Gastroesophageal sphincter (tissue), 4 donors: ENCODE measurements at regions not wholly inside any gene's neighbourhood (a gene's known extent, or its start where the extent isn't known, plus 50 kb on each side); places are given as distances from the start of the nearest gene placed in this dataset.
A peak's percentile ranks its signal among the peaks of the same experiment; 100 is the strongest.

ENCODE experiments used
- ATAC-seq: fragments of 150-250 bp; one replicate; pipeline ENCODE4 v1.9.1; 2016; ENCODE audit warnings: mild to moderate bottlenecking, moderate library complexity
- H3K27ac ChIP-seq, 4 donors: fragments of 200-600 bp; sonication (generic) in 3 of 4; 1 replicate in 3 of 4; 2 replicates in 1 of 4; pipeline ENCODE4 v1.5.1; 2016 to 2019
- H3K27me3 ChIP-seq: fragments of 200-600 bp; sonication (generic); one replicate; pipeline ENCODE4 v1.5.1; 2019
- H3K36me3 ChIP-seq, 2 donors: fragments of 200-600 bp; sonication (generic); one replicate each; pipeline ENCODE4 v1.5.1; 2019; ENCODE audit warnings: control low read depth in 1 of 2
- H3K4me1 ChIP-seq, 3 donors: fragments of 200-600 bp; sonication (generic); 1 replicate in 2 of 3; 2 replicates in 1 of 3; pipeline ENCODE4 v1.5.1; 2016 to 2019; ENCODE audit warnings: control low read depth in 2 of 3
- H3K4me3 ChIP-seq, 2 donors: fragments of 200-600 bp; sonication (generic); one replicate each; pipeline ENCODE4 v1.5.1; 2019; ENCODE audit warnings: mild to moderate bottlenecking in 1 of 2, moderate library complexity in 1 of 2
- H3K9me3 ChIP-seq, 3 donors: fragments of 200-600 bp; sonication (generic); one replicate each; pipeline ENCODE4 v1.5.1; 2017 to 2019; ENCODE audit warnings: control low read depth in 2 of 3
- EP300 ChIP-seq: sonication (generic); formaldehyde crosslinking; IDR thresholded peaks from one replicate; pipeline ENCODE4 v1.6.1; 2017; ENCODE audit warnings: antibody characterized with exemption, mild to moderate bottlenecking
- POLR2A ChIP-seq, 2 donors: fragments of 450-650 bp; IDR thresholded peaks; one replicate each; pipeline ENCODE4 v1.6.1; 2017; ENCODE audit warnings: antibody characterized with exemption in 2 of 2, mild to moderate bottlenecking in 2 of 2, moderate library complexity in 1 of 2
- POLR2AphosphoS5 ChIP-seq: sonication (generic); formaldehyde crosslinking; IDR thresholded peaks from one replicate; pipeline ENCODE4 v1.6.1; 2017; ENCODE audit warnings: antibody characterized with exemption
- WGBS, 2 donors: methylation state at CpG; one replicate each; pipeline ENCODE4 v1.1.5; 2018; ENCODE audit warnings: low coverage in 1 of 2; 5-methylcytosine and 5-hydroxymethylcytosine counted together
- TF ChIP-seq, protein P1 (sequence below), 4 experiments: fragments of 200-600 bp in 2 of 4; fragments of 450-650 bp in 2 of 4; sonication (generic) in 1 of 4; IDR thresholded peaks; one replicate each; pipeline ENCODE4 v1.5.1; 2017 to 2019; ENCODE audit warnings: antibody characterized with exemption in 4 of 4, mild to moderate bottlenecking in 2 of 4, moderate library complexity in 2 of 4

- no peak for ATAC-seq
- Histone ChIP-seq H3K27me3 (no peaks in the 10 kb centered on the region), H3K27ac (peak overlapping the region in 1 of 4 donors; percentile 2), H3K4me1 (peaks cover 0 to 23% (median 4%) of the 10 kb centered on the region in 3 donors), H3K4me3 (no peak overlapping the region), H3K36me3 (no peaks in the 10 kb centered on the region), H3K9me3 (peaks cover 0 to 8% (median 0%) of the 10 kb centered on the region in 3 donors)
- TF ChIP-seq POLR2AphosphoS5 (no peak), POLR2A (IDR thresholded peaks at IDR 0.05) (no peak), EP300 (no peak)
- TF ChIP-seq, protein P1, sequence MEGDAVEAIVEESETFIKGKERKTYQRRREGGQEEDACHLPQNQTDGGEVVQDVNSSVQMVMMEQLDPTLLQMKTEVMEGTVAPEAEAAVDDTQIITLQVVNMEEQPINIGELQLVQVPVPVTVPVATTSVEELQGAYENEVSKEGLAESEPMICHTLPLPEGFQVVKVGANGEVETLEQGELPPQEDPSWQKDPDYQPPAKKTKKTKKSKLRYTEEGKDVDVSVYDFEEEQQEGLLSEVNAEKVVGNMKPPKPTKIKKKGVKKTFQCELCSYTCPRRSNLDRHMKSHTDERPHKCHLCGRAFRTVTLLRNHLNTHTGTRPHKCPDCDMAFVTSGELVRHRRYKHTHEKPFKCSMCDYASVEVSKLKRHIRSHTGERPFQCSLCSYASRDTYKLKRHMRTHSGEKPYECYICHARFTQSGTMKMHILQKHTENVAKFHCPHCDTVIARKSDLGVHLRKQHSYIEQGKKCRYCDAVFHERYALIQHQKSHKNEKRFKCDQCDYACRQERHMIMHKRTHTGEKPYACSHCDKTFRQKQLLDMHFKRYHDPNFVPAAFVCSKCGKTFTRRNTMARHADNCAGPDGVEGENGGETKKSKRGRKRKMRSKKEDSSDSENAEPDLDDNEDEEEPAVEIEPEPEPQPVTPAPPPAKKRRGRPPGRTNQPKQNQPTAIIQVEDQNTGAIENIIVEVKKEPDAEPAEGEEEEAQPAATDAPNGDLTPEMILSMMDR (IDR thresholded peaks at IDR 0.05), result no peak
- 45% methylated on average over 2 of the region's 2 CpGs; no CpG with 5 or more reads in 1 of the 2 donors for WGBS, 2 donors
These were observed 446.0 kb downstream of the GPATCH2 start for GRCh38 chr1:217184854-217185253.

GRCh38 chr1:217182992-217183391 is 447.9 kb downstream of the GPATCH2 start:
- peaks cover 0 to 15% (median 2%) of the 10 kb centered on the region in 3 donors for H3K4me1 ChIP-seq
- 87 to 90% methylated on average over 3 to 6 of the region's 6 CpGs for WGBS, 2 donors
- no peak for ATAC-seq

GRCh38 chr1:217181756-217182155 is 449.1 kb downstream of the GPATCH2 start:
- ATAC-seq, result no peak
- no peak overlapping the region for H3K4me3 ChIP-seq
- H3K9me3 ChIP-seq, result peaks cover 0 to 4% (median 0%) of the 10 kb centered on the region in 3 donors
- no peaks in the 10 kb centered on the region for H3K36me3 ChIP-seq
- TF ChIP-seq EP300, result no peak
- no peak for TF ChIP-seq POLR2AphosphoS5
- no peak for TF ChIP-seq POLR2A (IDR thresholded peaks at IDR 0.05)
- TF ChIP-seq, protein P1 (IDR thresholded peaks at IDR 0.05), result no peak
- H3K4me1 ChIP-seq, result peaks cover 0 to 8% (median 2%) of the 10 kb centered on the region in 3 donors
- no peaks in the 10 kb centered on the region for H3K27me3 ChIP-seq
- H3K27ac ChIP-seq, result no peak overlapping the region

More at GRCh38 chr1:217182992-217183391, 447.9 kb downstream of the GPATCH2 start:
- TF ChIP-seq POLR2AphosphoS5 (no peak), POLR2A (IDR thresholded peaks at IDR 0.05) (no peak), EP300 (no peak)
- TF ChIP-seq, protein P1 (IDR thresholded peaks at IDR 0.05), result no peak
- Histone ChIP-seq H3K4me3 (no peak overlapping the region), H3K9me3 (peaks cover 0 to 8% (median 0%) of the 10 kb centered on the region in 3 donors), H3K27ac (no peak overlapping the region), H3K36me3 (no peaks in the 10 kb centered on the region), H3K27me3 (no peaks in the 10 kb centered on the region)

DNA sequence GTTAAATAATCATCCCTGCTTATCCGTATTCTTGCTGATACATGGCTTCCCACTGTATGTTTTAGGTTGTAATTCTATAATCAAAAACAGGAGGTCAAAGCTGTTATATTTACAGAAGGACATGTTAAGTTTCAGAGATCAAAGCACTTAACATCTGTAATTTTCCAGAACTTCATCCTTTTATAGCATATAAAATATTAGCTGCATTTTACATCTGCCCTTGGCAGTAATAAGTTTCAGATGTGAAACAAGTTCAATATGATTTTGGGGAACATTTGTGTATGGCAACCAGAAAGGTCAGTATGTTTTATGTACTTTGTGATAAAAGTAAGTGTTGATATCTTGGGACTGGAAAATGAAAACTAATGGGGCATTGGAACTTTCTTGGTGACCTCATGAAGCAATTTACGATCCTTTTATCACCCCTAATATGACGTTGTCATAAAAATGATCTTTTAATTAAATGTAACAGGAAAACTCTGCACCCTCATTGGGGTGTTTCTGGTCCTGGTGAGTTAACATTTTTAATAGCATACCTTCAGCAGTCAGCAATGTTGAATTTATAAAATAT is 449.6 kb downstream of the GPATCH2 start:
- Histone ChIP-seq H3K36me3 (no peaks in the 10 kb centered on the region), H3K9me3 (no peaks in the 10 kb centered on the region), H3K4me3 (no peak overlapping the region), H3K27me3 (no peaks in the 10 kb centered on the region), H3K27ac (no peak overlapping the region), H3K4me1 (peaks cover 0 to 8% (median 2%) of the 10 kb centered on the region in 3 donors)
- TF ChIP-seq POLR2A (IDR thresholded peaks at IDR 0.05) (no peak), POLR2AphosphoS5 (no peak), EP300 (no peak)
- TF ChIP-seq, protein P1 (IDR thresholded peaks at IDR 0.05), result no peak
- 80 to 87% methylated on average over 3 of the region's 3 CpGs for WGBS, 2 donors
- ATAC-seq, result no peak

DNA sequence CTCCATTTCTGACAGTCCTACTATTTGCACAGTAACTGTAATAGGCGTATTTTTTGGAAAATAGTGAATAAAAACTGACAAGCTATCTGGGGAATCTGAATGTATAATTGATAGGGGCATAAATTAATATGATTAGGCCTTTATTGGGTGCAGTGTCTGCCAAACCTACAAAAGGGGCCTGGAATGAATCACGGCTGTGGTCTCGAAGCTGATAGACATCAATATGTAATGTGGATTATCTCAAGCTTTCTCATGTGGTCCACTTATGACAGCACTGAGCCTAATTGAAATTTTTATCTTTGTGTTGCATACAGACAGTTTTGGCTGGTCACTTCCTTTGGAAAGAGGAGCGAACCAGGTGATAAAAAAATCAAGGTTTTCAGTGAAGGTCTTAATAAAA is 450.4 kb downstream of the GPATCH2 start:
- ATAC-seq, result no peak
- TF ChIP-seq, protein P1 (IDR thresholded peaks at IDR 0.05), result no peak
- TF ChIP-seq POLR2A (IDR thresholded peaks at IDR 0.05) (no peak), POLR2AphosphoS5 (no peak), EP300 (no peak)
- no peaks in the 10 kb centered on the region for H3K36me3 ChIP-seq
- H3K27ac ChIP-seq, result no peak overlapping the region
- no peak overlapping the region for H3K4me3 ChIP-seq
- H3K4me1 ChIP-seq, result peaks cover 0 to 7% (median 2%) of the 10 kb centered on the region in 3 donors
- 66 to 88% methylated on average over 3 to 4 of the region's 4 CpGs for WGBS, 2 donors
- no peaks in the 10 kb centered on the region for H3K9me3 ChIP-seq
- H3K27me3 ChIP-seq, result no peaks in the 10 kb centered on the region
